Transverse colon (tissue), 4 donors: ENCODE measurements at regions not wholly inside any gene's neighbourhood (a gene's known extent, or its start where the extent isn't known, plus 50 kb on each side); places are given as distances from the start of the nearest gene placed in this dataset.

ENCODE experiments used
- CTCF ChIP-seq, 5 experiments: fragments of 200-600 bp in 3 of 5; fragments of 450-650 bp in 2 of 5; sonication (generic) in 3 of 5; IDR thresholded peaks; 1 replicate in 2 of 5; 2 replicates in 3 of 5; pipeline ENCODE4 v1.5.1; 2016 to 2017; ENCODE audit warnings: antibody characterized with exemption in 5 of 5, inconsistent platforms in 3 of 5, mild to moderate bottlenecking in 2 of 5, moderate library complexity in 1 of 5
- EP300 ChIP-seq: sonication (generic); formaldehyde crosslinking; IDR thresholded peaks from one replicate; pipeline ENCODE4 v1.6.1; 2017; ENCODE audit warnings: antibody characterized with exemption, low read depth
- POLR2A ChIP-seq: fragments of 450-650 bp; IDR thresholded peaks from one replicate; pipeline ENCODE4 v1.6.1; 2016; ENCODE audit warnings: antibody characterized with exemption, mild to moderate bottlenecking, moderate library complexity
- POLR2AphosphoS5 ChIP-seq, 3 donors: sonication (generic); formaldehyde crosslinking; IDR thresholded peaks; one replicate each; pipeline ENCODE4 v1.6.1; 2016; ENCODE audit warnings: antibody characterized with exemption in 3 of 3

GRCh38 chr2:6212491-6212890 is 520.3 kb downstream of the SOX11 start:
- TF ChIP-seq POLR2AphosphoS5 (IDR thresholded peaks at IDR 0.05), result no peak
- no peak for TF ChIP-seq EP300
- no peak for TF ChIP-seq CTCF (IDR thresholded peaks at IDR 0.05)
- TF ChIP-seq POLR2A, result no peak
